Lung microvascular endothelial cell (primary cell): ENCODE measurements at regions not wholly inside any gene's neighbourhood (a gene's known extent, or its start where the extent isn't known, plus 50 kb on each side); places are given as distances from the start of the nearest gene placed in this dataset.
"Not testable (repeated sequence)": the region's sequence is repeated elsewhere in the genome, so short reads cannot be mapped to it uniquely, and the experiment has no call there.

Experiments
- DNase-seq, 2 donors: peaks; one replicate each; pipeline versions ENCODE4 v3.0.0 to v3.0.0-alpha.2; 2010; ENCODE audit warnings: low read depth in 2 of 2

DNA sequence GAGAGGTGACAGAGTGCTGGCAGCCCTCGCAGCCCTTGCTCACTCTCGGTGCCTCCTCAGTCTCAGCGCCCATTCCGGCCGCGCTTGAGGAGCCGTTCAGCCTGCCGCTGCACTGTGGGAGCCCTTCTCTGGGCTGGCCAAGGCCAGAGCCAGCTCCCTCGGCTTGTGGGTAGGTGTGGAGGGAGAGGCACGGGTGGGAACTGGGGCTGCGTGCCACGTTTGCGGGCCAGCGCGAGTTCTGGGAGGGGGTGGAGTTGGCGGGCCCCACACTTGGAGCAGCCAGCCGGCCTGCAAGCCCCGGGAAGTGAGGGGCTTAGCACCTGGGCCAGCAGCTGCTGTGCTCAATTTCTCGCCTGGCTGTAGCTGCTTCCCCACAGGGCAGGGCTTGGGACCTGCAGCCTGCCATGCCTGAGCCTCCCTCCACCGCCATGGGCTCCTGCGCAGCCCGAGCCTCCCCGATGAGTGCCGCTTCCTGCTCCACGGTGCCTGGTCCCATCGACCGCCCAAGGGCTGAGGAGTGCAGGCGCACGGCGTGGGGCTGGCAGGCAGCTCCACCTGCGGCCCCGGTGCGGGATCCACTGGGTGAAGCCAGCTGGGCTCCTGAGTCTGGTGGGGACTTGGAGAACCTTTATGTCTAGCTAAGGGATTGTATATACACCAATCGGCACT, 1278.1 kb downstream of the SUCLG1 start:
- not testable (repeated sequence) for DNase-seq

DNA sequence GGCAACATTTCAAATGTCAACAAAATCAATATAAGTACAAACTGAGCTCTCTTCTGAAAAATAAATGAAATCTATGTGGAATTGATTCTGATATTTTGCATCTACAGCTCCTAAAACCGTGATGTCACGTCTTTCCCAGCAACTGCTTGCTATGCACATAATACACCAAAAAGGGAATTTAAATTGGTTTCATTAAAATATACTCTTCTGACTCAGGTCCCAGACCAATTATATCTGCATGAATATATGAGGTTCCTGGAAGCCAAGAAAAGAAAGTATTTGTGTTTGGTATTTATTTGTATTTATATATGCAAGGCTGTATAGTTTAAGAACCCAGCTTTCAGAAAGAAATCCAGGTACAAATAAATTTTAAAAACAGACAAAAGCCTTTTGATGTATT, 1282.5 kb downstream of the SUCLG1 start:
- DNase-seq: no peak

- no peak for DNase-seq
These were observed 1286.2 kb downstream of the SUCLG1 start for GRCh38 chr2:83172841-83173240.

GRCh38 chr2:83168377-83168776, 1290.7 kb downstream of the SUCLG1 start:
- DNase-seq: peak; percentile 4 to 49

DNA sequence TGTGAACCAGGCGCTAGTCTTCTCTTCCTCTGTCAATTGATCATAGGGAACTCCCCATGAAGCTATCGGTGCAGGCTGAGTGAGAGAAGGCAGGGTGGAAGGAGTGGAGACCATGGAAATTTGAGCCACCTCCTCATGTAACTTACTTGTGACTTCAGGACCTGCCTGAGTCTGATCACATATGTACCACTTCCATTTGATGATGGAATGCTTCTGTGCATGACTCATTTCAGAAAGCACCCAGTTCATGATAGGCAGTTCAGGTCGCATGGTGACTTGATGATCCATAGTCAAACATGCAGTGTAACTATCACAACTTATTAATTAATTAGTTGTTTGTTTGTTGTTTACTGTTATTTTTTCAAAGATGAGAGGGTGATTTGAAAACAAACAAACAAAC, 1296.7 kb downstream of the SUCLG1 start:
- no peak for DNase-seq

GRCh38 chr2:83160571-83160970, 1298.5 kb downstream of the SUCLG1 start:
- no peak for DNase-seq

GRCh38 chr2:83155826-83156225, 1303.3 kb downstream of the SUCLG1 start:
- no peak for DNase-seq

- DNase-seq: no peak
These were observed 1315.1 kb downstream of the SUCLG1 start for GRCh38 chr2:83143946-83144345.

- DNase-seq: no peak
These were observed 1316.1 kb downstream of the SUCLG1 start for GRCh38 chr2:83142934-83143333.

GRCh38 chr2:83115606-83116005, 1343.5 kb downstream of the SUCLG1 start:
- no peak for DNase-seq

DNA sequence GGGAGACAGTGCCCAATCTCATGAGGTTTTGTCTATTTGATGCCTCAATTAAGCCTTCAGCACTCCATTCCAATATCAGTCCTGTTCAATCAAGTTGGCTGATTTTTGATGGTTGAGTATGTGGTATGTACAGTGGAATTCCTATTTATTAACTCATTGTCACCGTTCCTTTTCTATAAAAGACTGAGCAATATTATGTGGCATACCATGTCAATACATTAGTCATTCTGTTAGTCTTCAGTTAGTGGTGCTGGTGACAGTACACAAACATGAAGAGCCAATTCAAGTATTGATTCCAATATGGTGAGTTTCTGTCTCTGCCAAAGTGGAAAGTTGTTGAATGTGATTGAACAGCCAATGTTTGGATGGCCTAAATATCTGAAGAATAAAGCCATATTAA, 1343.9 kb downstream of the SUCLG1 start:
- no peak for DNase-seq

DNA sequence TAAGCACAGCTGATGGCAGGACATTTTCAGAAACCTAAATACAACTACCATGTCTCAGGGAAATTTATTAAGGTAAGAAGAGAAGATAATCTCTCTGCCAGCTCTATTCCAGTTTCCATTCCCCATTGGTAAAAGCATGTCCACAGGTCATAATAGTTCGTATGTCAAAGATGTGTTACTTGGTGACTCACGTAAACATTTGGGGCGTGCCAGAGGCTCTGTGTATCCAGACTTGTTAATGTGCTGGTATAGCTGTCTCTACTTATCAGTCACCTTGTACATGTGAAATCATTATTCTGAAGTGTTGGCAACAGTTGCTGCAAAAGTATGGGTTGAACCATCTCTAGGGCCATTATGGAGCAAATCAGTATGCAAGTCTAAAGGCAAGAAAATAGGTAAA, 1345.1 kb downstream of the SUCLG1 start:
- DNase-seq: no peak

DNA sequence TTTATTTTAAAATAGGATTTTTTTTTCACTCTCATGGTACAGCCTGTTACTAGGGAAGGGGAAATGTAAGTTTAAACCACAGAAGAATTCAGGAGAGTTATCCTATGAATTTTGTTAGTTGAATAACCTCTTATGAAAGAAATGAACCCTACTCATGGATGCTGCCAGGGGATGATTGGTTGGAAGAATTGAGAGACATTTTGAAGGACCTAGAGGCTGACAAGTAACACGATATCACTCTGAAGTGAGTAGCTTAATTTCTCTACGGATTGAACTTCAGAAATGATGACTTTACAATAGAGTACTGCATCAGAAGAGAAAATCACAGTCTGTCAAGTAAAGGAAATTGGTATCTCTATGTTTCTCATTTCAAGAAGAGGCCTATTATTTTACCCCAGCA, 1346.2 kb downstream of the SUCLG1 start:
- DNase-seq: no peak

DNA sequence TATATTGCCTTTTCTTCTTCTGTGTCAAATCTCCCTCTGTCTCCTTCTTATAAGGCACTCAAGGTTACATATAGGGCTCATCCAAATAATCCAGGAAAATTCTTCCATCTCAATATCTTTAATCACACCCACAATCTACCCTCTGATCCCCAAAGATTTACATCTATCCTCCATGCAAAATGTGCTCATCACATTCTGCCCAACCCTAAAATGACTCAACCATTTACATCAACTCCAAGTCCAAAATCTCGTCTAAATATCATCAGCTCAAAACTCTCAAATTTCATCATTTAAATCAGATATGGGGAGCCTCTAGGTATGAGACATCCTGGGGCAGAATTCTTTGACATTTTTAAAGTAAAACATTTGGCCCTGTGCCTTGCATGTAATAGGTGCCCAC, 1349.8 kb downstream of the SUCLG1 start:
- no peak for DNase-seq

DNA sequence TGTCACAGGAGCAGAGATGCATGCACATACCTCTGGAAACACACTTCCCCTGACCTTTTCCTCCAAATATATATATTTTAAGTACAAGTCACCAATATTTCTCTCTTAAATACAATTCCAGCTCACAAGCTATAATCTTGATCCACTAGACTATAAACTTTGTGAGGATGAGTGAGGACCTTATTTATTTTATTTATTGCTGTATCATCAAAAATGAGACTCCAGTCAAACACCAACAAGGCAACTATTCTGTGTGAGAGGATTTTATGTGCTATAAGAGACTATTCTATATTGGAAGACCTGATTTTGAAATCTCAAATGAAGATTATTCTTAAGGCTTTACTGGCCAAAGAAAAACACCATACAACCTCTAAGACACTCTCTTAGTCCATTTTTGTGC, 1352.2 kb downstream of the SUCLG1 start:
- no peak for DNase-seq

GRCh38 chr2:83104202-83104601, 1354.9 kb downstream of the SUCLG1 start:
- DNase-seq: no peak

DNA sequence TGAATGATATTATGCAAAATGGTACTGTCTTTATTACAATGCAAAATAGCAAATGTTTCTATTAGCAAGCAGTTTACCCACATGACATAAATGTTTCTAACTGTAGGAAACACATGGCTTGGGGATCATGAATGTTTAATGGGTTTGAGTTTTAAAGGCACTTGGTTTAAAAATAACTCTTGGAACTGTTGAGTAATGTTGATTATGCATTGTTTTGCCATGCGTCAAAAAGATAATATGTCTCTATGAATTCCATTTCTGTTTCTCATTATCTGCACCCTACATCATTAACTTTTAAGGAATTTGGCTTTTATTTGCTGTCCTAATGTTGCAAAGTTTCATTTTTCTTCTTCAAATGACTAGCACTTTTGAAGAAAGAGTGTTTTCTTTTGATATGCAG, 1355.5 kb downstream of the SUCLG1 start:
- DNase-seq: peak; percentile 75 to 76

GRCh38 chr2:83089051-83089450, 1370.0 kb downstream of the SUCLG1 start:
- not testable (repeated sequence) for DNase-seq

- DNase-seq: no peak
These were observed 1373.2 kb downstream of the SUCLG1 start for GRCh38 chr2:83085869-83086268.

DNA sequence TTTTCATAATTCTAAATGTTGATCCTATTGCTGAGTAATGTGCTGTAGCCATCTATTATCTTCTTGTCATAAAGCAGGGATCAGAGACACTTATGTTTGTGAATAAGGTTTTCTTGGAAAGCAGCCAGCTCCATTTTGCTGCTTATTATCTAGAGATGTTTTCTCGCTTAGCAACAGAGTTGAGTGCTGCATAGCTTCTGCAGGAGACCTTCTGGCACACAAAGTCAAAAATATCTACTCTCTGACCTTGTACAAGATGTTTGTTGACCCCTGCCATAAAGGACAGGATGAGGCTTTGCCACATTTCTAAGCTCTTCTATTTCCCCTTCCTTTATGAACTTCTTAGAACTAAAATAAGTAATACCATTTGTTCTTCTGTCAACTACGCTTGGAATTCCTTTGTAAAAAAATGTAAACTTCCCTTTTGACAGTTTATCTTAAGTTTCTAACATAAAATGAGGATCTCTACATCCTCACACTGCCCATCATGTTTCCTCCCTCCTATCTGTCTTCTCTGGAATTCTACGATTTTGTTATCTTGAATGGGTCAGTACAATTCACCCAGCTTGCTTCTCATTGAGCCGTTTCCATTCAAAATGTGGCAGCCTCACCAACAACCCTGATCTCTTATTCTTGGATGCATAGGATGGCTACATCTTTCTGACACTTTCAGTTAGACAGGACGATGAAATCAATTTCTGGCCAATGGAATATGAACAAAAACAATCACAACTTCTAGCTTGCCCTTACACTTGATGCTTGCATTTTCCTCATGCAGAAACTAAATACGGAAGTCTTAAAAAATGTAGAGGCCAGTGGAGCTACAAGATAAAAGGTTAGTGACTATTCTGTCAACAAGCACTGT, 1377.0 kb downstream of the SUCLG1 start:
- peak; percentile 98 to 99 for DNase-seq

- DNase-seq: no peak
These were observed 1380.1 kb downstream of the SUCLG1 start for GRCh38 chr2:83079007-83079406.

DNA sequence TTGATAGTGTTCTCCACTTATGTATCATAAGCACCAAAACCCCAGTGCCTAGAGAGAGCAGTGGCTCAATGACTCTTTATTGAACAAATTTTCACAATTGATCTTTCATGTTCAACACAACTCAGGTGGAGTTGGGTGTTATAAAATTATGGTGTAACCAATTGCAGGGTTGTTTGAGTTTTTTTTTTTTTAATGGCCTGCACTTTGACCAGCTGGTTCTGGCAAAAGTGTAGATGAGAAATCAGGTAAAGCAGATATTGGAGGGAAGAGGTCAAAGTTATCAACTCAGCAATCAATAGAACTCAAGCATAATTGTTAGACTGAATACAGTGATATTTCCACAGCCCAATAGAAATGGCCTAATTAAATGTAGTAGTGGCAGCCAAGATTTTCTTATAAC, 1386.3 kb downstream of the SUCLG1 start:
- no peak for DNase-seq

GRCh38 chr2:83071914-83072313, 1387.2 kb downstream of the SUCLG1 start:
- DNase-seq: no peak
